Bronchial epithelial cell (primary cell): ENCODE measurements at regions not wholly inside any gene's neighbourhood (a gene's known extent, or its start where the extent isn't known, plus 50 kb on each side); places are given as distances from the start of the nearest gene placed in this dataset.
"Not testable (repeated sequence)": the region's sequence is repeated elsewhere in the genome, so short reads cannot be mapped to it uniquely, and the experiment has no call there.

ENCODE experiments used
- DNase-seq: peaks from one replicate; pipeline ENCODE4 v3.0.0-alpha.2; 2010; ENCODE audit warnings: low read depth
- FAIRE-seq: peaks from 2 replicates; lab custom pipeline; 2011; peaks lifted over from hg19 to GRCh38; lab: Jason Lieb, UNC
- H3K27me3 ChIP-seq: 2 replicates; pipeline ENCODE4 v1.5.1; 2011; ENCODE audit warnings: low read length; ENCODE audit not compliant: control insufficient read depth, insufficient read depth
- H3K36me3 ChIP-seq: 2 replicates; pipeline ENCODE4 v1.5.1; 2011; ENCODE audit warnings: low read length; ENCODE audit not compliant: control insufficient read depth, insufficient read depth
- H3K4me3 ChIP-seq: 2 replicates; pipeline ENCODE4 v1.5.1; 2011; ENCODE audit warnings: mild to moderate bottlenecking, low read depth, low read length, control low read depth
- CTCF ChIP-seq: IDR thresholded peaks from 2 replicates; pipeline ENCODE4 v1.5.1; 2011; ENCODE audit warnings: mild to moderate bottlenecking, moderate library complexity, low read length, control low read depth, inconsistent platforms; ENCODE audit not compliant: insufficient read depth, severe bottlenecking

DNA sequence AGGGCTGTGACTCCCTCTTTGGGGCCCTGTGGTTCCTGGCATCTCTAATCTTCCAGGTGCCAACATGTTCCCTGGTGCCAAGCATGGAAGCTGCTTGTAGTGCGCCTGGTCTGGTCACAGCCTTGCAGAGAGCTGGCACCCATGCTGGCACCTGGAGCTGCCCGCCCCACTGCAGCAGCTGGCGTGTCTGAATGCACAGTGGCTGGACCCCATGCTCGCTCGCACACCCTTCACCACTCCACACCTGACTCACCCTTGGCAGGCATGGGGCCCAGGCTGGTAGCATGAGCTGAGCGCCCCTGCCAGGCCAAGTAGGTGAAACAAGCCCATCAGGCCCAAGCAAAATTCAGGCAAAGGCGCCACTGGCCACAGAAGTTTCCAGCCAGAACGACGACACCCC, 119.1 kb downstream of the DNAAF6 start:
- Histone ChIP-seq H3K36me3 (no peaks in the 10 kb centered on the region), H3K27me3 (no peaks in the 10 kb centered on the region), H3K4me3 (no peak overlapping the region)
- DNase-seq (no peak), FAIRE-seq (no peak)
- no peak for TF ChIP-seq CTCF

GRCh38 chrX:107348051-107348450, 101.4 kb upstream of the FRMPD3 start:
- FAIRE-seq: peak; percentile 64
- H3K27me3 ChIP-seq: no peaks in the 10 kb centered on the region
- no peak for TF ChIP-seq CTCF

DNA sequence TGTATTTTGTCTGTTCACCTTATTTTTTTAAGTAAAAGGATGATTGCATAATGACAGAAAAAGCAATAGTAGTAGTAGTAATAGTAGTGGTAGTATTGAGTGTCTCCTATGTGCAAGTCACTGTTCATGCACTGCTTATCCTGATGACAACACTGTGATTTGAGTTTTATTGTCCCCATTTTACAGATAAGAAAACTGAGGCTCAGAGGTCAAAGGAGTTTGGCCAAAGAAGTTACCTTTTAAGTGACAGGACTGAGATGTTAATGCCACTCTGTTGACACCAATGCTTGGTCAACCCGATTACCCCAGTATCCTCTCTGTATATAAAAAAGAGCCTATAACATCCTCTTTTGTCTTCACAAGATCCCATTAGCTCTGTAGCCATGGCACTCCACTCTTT, 100.5 kb upstream of the FRMPD3 start:
- Histone ChIP-seq H3K36me3 (no peaks in the 10 kb centered on the region), H3K4me3 (no peak overlapping the region), H3K27me3 (no peaks in the 10 kb centered on the region)
- DNase-seq (no peak), FAIRE-seq (no peak)
- no peak for TF ChIP-seq CTCF

More at GRCh38 chrX:107348051-107348450, 101.4 kb upstream of the FRMPD3 start:
- H3K36me3 ChIP-seq: no peaks in the 10 kb centered on the region
- no peak overlapping the region for H3K4me3 ChIP-seq
- no peak for DNase-seq

DNA sequence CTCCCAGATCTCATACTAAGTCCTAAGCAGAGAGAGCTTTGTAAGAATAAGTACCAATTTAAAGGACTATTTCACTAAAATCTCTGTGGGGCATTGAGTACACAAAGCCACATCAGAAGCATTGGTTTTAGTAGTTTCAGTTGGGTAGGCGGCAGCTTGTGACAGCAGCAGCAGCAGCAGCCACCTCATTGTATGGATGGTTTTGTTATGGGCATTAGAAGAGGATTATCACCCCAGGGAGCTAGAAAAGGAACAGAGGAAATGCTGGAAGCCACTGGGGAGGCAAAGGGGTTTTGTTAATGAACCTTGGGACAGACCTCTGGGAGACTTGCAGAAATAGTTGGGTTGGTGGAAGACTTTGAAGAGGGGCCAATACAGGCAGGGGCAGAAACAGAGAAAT, 93.9 kb upstream of the FRMPD3 start:
- H3K4me3 ChIP-seq: no peak overlapping the region
- no peak for FAIRE-seq
- H3K27me3 ChIP-seq: no peaks in the 10 kb centered on the region
- DNase-seq: no peak
- no peak for TF ChIP-seq CTCF
- no peaks in the 10 kb centered on the region for H3K36me3 ChIP-seq

DNA sequence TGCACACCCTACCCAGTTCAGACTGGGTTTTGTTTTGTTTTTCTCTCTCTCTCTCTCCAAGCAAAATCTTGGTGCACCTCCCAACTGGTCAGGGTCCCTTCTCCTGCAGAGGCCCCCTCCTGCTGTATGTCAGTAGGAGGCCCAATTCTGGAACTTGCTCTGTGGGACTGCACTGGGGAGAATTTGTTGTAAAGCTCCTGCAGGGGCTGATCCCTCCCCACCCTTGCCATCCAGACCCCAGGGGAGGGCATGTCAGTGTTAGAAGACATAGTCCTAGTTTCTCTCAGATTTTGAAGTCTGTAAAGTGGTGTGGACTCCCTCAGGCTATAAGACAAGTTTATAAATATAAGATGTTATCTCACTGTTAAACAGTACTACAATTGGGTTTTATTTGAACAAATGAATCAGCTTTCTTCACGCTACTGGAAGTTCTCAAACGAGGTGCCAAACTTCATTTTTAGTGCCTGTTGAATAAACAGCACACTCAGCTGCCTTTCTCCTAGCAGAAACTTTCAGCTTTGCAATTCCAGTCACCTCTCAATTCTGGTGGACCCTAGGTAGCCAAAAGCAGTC, 88.6 kb upstream of the FRMPD3 start:
- DNase-seq: no peak
- FAIRE-seq: no peak
- Histone ChIP-seq H3K4me3 (no peak overlapping the region), H3K27me3 (no peaks in the 10 kb centered on the region), H3K36me3 (no peaks in the 10 kb centered on the region)
- no peak for TF ChIP-seq CTCF

DNA sequence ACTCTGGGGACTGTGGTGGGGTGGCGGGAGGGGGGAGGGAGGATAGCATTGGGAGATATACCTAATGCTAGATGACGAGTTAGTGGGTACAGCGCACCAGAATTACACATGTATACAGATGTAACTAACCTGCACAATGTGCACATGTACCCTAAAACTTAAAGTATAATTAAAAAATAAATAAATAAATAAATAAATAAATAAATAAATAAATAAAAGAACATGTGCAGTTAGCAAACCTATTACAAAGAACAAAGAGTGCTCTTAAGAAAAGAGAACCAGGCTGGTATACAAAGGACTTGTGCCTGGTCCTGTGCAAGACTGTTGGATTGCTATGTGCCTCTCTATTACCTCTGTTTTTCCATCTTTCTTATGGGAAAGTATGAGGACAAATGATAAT, 79.3 kb upstream of the FRMPD3 start:
- H3K36me3 ChIP-seq, H3K27me3 ChIP-seq, DNase-seq, FAIRE-seq, H3K4me3 ChIP-seq: not testable (repeated sequence)
